GM21786 (cell line): ENCODE measurements at regions not wholly inside any gene's neighbourhood (a gene's known extent, or its start where the extent isn't known, plus 50 kb on each side); places are given as distances from the start of the nearest gene placed in this dataset.

ENCODE experiments used
- ATAC-seq: cut with Tn5 transposase; IDR thresholded peaks from one replicate; pipeline ENCODE4 v1.9.1; 2021; ENCODE audit not compliant: unreplicated experiment

DNA sequence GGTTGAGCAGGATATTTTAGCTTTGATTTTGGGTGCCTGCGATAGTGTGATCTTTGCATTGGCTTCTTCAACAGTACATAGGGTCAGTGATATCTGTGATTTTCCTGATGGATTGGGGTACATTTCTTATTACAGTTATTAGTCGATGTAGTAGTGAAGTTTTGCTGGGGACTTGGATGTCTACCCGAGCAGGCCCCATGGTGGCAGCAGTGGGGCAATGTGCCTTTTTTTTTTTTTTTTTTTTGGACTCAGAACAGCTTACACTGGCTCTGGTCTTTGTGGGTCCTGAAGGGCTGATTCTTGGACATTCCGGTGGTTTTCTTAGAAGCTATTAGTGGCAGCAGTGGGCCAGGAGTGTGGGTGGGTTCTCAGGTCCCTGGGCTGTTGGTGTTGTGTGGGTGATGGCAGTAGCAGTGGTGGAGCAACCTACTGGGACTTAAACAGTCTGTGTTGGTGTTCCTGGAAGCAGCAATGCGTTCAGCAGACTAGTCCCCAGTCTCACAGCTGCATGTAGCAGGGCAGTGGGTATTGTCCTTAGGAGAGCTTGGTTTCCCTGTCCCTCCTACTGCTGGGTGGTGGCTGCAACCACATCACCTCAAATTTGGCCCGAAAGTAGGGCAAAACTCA lies 53.7 kb upstream of the SLC4A10 start:
- no peak for ATAC-seq

DNA sequence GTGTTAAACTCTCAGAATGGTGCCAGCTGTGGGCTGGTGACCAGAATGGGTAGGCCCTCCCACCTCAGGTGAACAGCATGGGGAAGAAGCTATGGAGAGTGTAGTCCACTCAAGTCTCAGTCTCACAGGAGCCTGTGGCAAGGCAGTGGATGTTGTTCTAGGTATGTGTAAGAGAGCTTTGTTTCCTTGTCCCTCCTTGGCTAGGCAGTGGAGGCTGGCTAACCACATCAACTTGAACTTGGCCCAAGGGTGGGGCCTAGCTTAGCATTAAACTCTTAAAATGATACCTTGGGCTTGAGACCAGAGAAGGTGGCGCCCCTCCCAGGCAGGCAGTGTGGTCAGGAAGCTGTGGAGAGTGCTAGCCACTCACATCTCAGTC lies 53.2 kb upstream of the SLC4A10 start:
- no peak for ATAC-seq
